Caco-2 (cell line): ENCODE measurements at regions not wholly inside any gene's neighbourhood (a gene's known extent, or its start where the extent isn't known, plus 50 kb on each side); places are given as distances from the start of the nearest gene placed in this dataset.

Experiments
- BruUV-seq: library from RNA; stranded (reverse); fragments of 400-500 nt; replicated peaks from 2 replicates; lab custom pipeline; 2021; lab: Mats Ljungman, UMichigan
- CTCF ChIA-PET: fragments of 300-600 bp; sonication (Branson Sonifier 250); formaldehyde crosslinking; loops from one replicate; lab custom pipeline; 2022; ENCODE audit warnings: antibody characterized with exemption; lab: Charles Lee
- POLR2A ChIA-PET: fragments of 300-600 bp; sonication (Branson Sonifier 250); formaldehyde crosslinking; loops from one replicate; lab custom pipeline; 2022; ENCODE audit warnings: antibody characterized with exemption; lab: Charles Lee
- DNase-seq, 2 experiments: peaks; one replicate each; pipeline versions ENCODE4 v3.0.0 to v3.0.0-alpha.2; 2020 to 2022
- H3K27me3 ChIP-seq: replicated peaks from 2 replicates; pipeline ENCODE4 v1.6.0; 2011; ENCODE audit warnings: low read length; ENCODE audit not compliant: control insufficient read depth, insufficient read depth
- H3K36me3 ChIP-seq: 2 replicates; pipeline ENCODE4 v1.5.1; 2011; ENCODE audit warnings: low read length; ENCODE audit not compliant: control insufficient read depth, insufficient read depth
- H3K4me1 ChIP-seq: fragments of 250-450 bp; sonication (Bioruptor Pico); 2 replicates; pipeline ENCODE4 v1.5.1; 2020; ENCODE audit warnings: mild to moderate bottlenecking
- H3K4me3 ChIP-seq: 2 replicates; pipeline ENCODE4 v1.5.1; 2011; ENCODE audit warnings: low read depth, mild to moderate bottlenecking, control low read depth, low read length
- H3K9me3 ChIP-seq: fragments of 250-450 bp; sonication (Bioruptor Pico); 2 replicates; pipeline ENCODE4 v1.5.1; 2020; ENCODE audit warnings: mild to moderate bottlenecking, moderate library complexity
- H3K27ac Mint-ChIP-seq: one replicate; pipeline ENCODE4 v1.8.0; 2022; ENCODE audit warnings: mixed read lengths; ENCODE audit not compliant: unreplicated experiment
- H3K27me3 Mint-ChIP-seq: one replicate; pipeline ENCODE4 v1.8.0; 2022; ENCODE audit warnings: mixed read lengths; ENCODE audit not compliant: insufficient read depth, unreplicated experiment
- H3K36me3 Mint-ChIP-seq: one replicate; pipeline ENCODE4 v1.8.0; 2022; ENCODE audit warnings: mild to moderate bottlenecking, mixed read lengths; ENCODE audit not compliant: insufficient read depth, unreplicated experiment
- H3K4me1 Mint-ChIP-seq: one replicate; pipeline ENCODE4 v1.8.0; 2022; ENCODE audit warnings: low read depth, mixed read lengths; ENCODE audit not compliant: unreplicated experiment
- H3K4me3 Mint-ChIP-seq: one replicate; pipeline ENCODE4 v1.8.0; 2022; ENCODE audit warnings: mild to moderate bottlenecking, moderate library complexity, mixed read lengths; ENCODE audit not compliant: unreplicated experiment
- H3K9me3 Mint-ChIP-seq: one replicate; pipeline ENCODE4 v1.8.0; 2022; ENCODE audit warnings: mixed read lengths; ENCODE audit not compliant: unreplicated experiment
- intact Hi-C: fragments of 100-400 bp; cut with micrococcal nuclease; formaldehyde crosslinking; loops from one replicate; pipeline ENCODE4 v1.10.0; 2022; ENCODE audit not compliant: unreplicated experiment
- TF ChIP-seq, protein P1 (sequence below), 2 experiments: fragments of 200-600 bp in 1 of 2; IDR thresholded peaks; 1 replicate in 1 of 2; 2 replicates in 1 of 2; pipeline versions ENCODE4 v1.5.1 to v1.8.0; 2011 to 2022; ENCODE audit warnings: antibody characterized with exemption in 1 of 2, control low read depth in 1 of 2, inconsistent platforms in 1 of 2, low read depth in 1 of 2, low read length in 1 of 2, mild to moderate bottlenecking in 1 of 2, moderate library complexity in 1 of 2; ENCODE audit not compliant: insufficient read depth in 1 of 2, severe bottlenecking in 1 of 2, unreplicated experiment in 1 of 2

DNA sequence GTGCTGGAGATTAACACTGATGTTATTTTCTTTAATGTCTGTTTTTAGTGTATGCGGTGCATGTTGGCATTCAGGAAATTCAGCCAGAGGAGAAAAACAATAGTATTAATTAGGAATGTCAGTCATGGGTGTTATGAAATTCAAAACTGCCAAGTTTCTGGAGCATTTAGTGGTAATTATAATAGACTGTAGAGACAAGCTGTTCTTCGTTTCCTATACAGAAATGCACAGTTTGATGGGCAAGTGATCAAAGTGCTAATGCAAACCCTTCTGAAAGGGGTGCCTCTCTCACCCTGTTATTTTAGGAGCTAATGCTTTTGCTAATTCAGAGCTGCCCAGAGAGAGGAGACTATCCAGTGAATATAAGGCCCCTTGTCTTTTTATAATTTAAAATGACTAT lies 573.8 kb upstream of the EEF2KMT start:
- no TSS peak for BruUV-seq
- intact Hi-C loops = no loop called here
- no peaks in the 10 kb centered on the region for H3K4me1 ChIP-seq
- ChIA-PET POLR2A (no interaction called here), CTCF (no interaction called here)
- H3K9me3 ChIP-seq = no peaks in the 10 kb centered on the region
- H3K4me3 ChIP-seq = no peak overlapping the region
- no peaks in the 10 kb centered on the region for H3K4me1 Mint-ChIP-seq
- DNase-seq = no peak
- no peak overlapping the region for H3K27ac Mint-ChIP-seq
- H3K36me3 ChIP-seq = no peaks in the 10 kb centered on the region
- TF ChIP-seq, protein P1, sequence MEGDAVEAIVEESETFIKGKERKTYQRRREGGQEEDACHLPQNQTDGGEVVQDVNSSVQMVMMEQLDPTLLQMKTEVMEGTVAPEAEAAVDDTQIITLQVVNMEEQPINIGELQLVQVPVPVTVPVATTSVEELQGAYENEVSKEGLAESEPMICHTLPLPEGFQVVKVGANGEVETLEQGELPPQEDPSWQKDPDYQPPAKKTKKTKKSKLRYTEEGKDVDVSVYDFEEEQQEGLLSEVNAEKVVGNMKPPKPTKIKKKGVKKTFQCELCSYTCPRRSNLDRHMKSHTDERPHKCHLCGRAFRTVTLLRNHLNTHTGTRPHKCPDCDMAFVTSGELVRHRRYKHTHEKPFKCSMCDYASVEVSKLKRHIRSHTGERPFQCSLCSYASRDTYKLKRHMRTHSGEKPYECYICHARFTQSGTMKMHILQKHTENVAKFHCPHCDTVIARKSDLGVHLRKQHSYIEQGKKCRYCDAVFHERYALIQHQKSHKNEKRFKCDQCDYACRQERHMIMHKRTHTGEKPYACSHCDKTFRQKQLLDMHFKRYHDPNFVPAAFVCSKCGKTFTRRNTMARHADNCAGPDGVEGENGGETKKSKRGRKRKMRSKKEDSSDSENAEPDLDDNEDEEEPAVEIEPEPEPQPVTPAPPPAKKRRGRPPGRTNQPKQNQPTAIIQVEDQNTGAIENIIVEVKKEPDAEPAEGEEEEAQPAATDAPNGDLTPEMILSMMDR (IDR thresholded peaks at IDR 0.05; ENCODE audit: insufficient read depth in 1 of 2, low read depth in 1 of 2, low read length in 1 of 2, severe bottlenecking in 1 of 2, unreplicated experiment in 1 of 2) = no peak
- no peak overlapping the region for H3K4me3 Mint-ChIP-seq
- H3K9me3 Mint-ChIP-seq = no peaks in the 10 kb centered on the region
- H3K27me3 Mint-ChIP-seq = peaks cover 17% of the 10 kb centered on the region
- H3K36me3 Mint-ChIP-seq = no peaks in the 10 kb centered on the region
- H3K27me3 ChIP-seq = no peaks in the 10 kb centered on the region

GRCh38 chr16:5670198-5670597 lies 572.6 kb upstream of the EEF2KMT start:
- no TSS peak for BruUV-seq
- intact Hi-C loops = no loop called here
- peaks cover 15% of the 10 kb centered on the region for H3K27me3 Mint-ChIP-seq
- H3K27ac Mint-ChIP-seq = no peak overlapping the region
- ChIA-PET CTCF (no interaction called here), POLR2A (no interaction called here)
- DNase-seq = no peak
- TF ChIP-seq, protein P1 (IDR thresholded peaks at IDR 0.05; ENCODE audit: insufficient read depth in 1 of 2, low read depth in 1 of 2, low read length in 1 of 2, severe bottlenecking in 1 of 2, unreplicated experiment in 1 of 2) = no peak
- Histone ChIP-seq H3K4me1 (no peaks in the 10 kb centered on the region), H3K4me3 (no peak overlapping the region), H3K9me3 (no peaks in the 10 kb centered on the region), H3K36me3 (no peaks in the 10 kb centered on the region), H3K27me3 (no peaks in the 10 kb centered on the region)
- H3K4me3 Mint-ChIP-seq = no peak overlapping the region
- H3K4me1 Mint-ChIP-seq = no peaks in the 10 kb centered on the region
- H3K36me3 Mint-ChIP-seq = no peaks in the 10 kb centered on the region
- no peaks in the 10 kb centered on the region for H3K9me3 Mint-ChIP-seq

DNA sequence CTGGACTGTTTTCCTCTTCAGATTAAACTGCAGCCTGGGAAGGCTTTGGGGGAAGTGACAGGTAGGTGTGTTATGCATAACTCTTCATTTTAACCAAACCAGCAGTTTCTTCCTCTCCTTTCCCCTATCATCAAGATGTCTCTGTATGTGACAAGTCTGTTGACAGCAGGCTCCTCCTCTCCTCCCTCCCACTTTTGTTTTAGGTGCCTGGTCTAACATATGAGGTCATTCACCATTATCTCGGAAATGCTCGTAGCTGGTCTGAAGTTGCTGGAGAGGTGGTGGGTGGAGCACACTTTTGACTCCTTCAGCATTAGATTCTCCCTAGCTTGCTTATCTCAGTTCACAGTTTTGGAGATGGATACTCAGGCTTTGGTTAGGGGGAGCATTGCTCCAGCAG lies 571.0 kb upstream of the EEF2KMT start:
- TF ChIP-seq, protein P1 (IDR thresholded peaks at IDR 0.05; ENCODE audit: insufficient read depth in 1 of 2, low read depth in 1 of 2, low read length in 1 of 2, severe bottlenecking in 1 of 2, unreplicated experiment in 1 of 2) = no peak
- Mint-ChIP-seq H3K27ac (no peak overlapping the region), H3K4me3 (no peak overlapping the region), H3K27me3 (peaks cover 14% of the 10 kb centered on the region), H3K9me3 (no peaks in the 10 kb centered on the region), H3K36me3 (no peaks in the 10 kb centered on the region), H3K4me1 (no peaks in the 10 kb centered on the region)
- ChIA-PET POLR2A (no interaction called here), CTCF (no interaction called here)
- no peak overlapping the region for H3K4me3 ChIP-seq
- no peaks in the 10 kb centered on the region for H3K27me3 ChIP-seq
- H3K36me3 ChIP-seq = no peaks in the 10 kb centered on the region
- DNase-seq = no peak
- no TSS peak for BruUV-seq
- H3K9me3 ChIP-seq = no peaks in the 10 kb centered on the region
- no peaks in the 10 kb centered on the region for H3K4me1 ChIP-seq
- intact Hi-C loops = no loop called here
